H1 (cell line): ENCODE measurements at regions not wholly inside any gene's neighbourhood (a gene's known extent, or its start where the extent isn't known, plus 50 kb on each side); places are given as distances from the start of the nearest gene placed in this dataset.
A peak's percentile ranks its signal among the peaks of the same experiment; 100 is the strongest.

ENCODE experiments used
- CTCF ChIA-PET: fragments of 300-600 bp; sonication (Branson Sonifier 250); formaldehyde crosslinking; loops from one replicate; lab custom pipeline; 2021; ENCODE audit not compliant: partially characterized antibody; lab: Charles Lee
- POLR2A ChIA-PET: fragments of 300-600 bp; sonication (Branson Sonifier 250); formaldehyde crosslinking; loops from one replicate; lab custom pipeline; 2021; ENCODE audit warnings: inconsistent platforms; ENCODE audit not compliant: partially characterized antibody; lab: Charles Lee
- DNase-seq, 2 experiments: peaks; one replicate each; pipeline versions ENCODE4 v3.0.0 to v3.0.0-alpha.2; 2010 to 2022; ENCODE audit warnings: low spot score in 2 of 2, low read depth in 1 of 2, mixed read lengths in 1 of 2
- FAIRE-seq: peaks from 2 replicates; lab custom pipeline; 2011; peaks lifted over from hg19 to GRCh38; lab: Jason Lieb, UNC
- H2AFZ ChIP-seq: 2 replicates; pipeline ENCODE4 v1.8.1; 2012; ENCODE audit warnings: low read length, inconsistent platforms
- H2AK5ac ChIP-seq: 2 replicates; pipeline ENCODE4 v1.6.1; 2013; ENCODE audit warnings: low read depth, low read length
- H2BK120ac ChIP-seq: replicated peaks from 2 replicates; pipeline ENCODE3; 2013; ENCODE audit warnings: low read depth, low read length, inconsistent platforms
- H2BK12ac ChIP-seq: 2 replicates; pipeline ENCODE4 v1.6.1; 2013; ENCODE audit warnings: low read depth, low read length
- H2BK15ac ChIP-seq: 2 replicates; pipeline ENCODE4 v1.6.1; 2013; ENCODE audit warnings: low read length
- H2BK20ac ChIP-seq: 2 replicates; pipeline ENCODE4 v1.6.1; 2013; ENCODE audit warnings: low read length
- H2BK5ac ChIP-seq: 2 replicates; pipeline ENCODE4 v1.6.1; 2013; ENCODE audit warnings: low read depth, low read length
- H3K14ac ChIP-seq: 2 replicates; pipeline ENCODE4 v1.6.1; 2013; ENCODE audit warnings: inconsistent platforms; ENCODE audit not compliant: insufficient read length
- H3K18ac ChIP-seq: 2 replicates; pipeline ENCODE4 v1.6.1; 2013; ENCODE audit warnings: low read length; ENCODE audit errors: extremely low read depth
- H3K23ac ChIP-seq: 2 replicates; pipeline ENCODE4 v1.6.1; 2013; ENCODE audit warnings: inconsistent platforms; ENCODE audit not compliant: insufficient read length
- H3K23me2 ChIP-seq: 2 replicates; pipeline ENCODE4 v1.6.1; 2013; ENCODE audit warnings: low read depth, low read length
- H3K27ac ChIP-seq: 2 replicates; pipeline ENCODE4 v1.6.1; 2011; ENCODE audit warnings: low read depth, low read length, inconsistent platforms
- H3K27me3 ChIP-seq, 4 experiments: replicated peaks in 1 of 4; 1 replicate in 1 of 4; 2 replicates in 3 of 4; pipeline versions ENCODE4 v1.6.1 to v1.8.1; 2011 to 2013; ENCODE audit warnings: low read length in 3 of 4, mild to moderate bottlenecking in 3 of 4, inconsistent platforms in 2 of 4, mixed read lengths in 2 of 4, moderate library complexity in 1 of 4; ENCODE audit not compliant: control insufficient read depth in 3 of 4, insufficient read depth in 3 of 4; ENCODE audit errors: extremely low read depth in 1 of 4
- H3K36me3 ChIP-seq, 4 experiments: 2 replicates each; pipeline versions ENCODE4 v1.6.1 to v1.8.1; 2011 to 2013; ENCODE audit warnings: mild to moderate bottlenecking in 4 of 4, low read length in 3 of 4, moderate library complexity in 2 of 4, control low read depth in 1 of 4, inconsistent platforms in 1 of 4; ENCODE audit not compliant: insufficient read depth in 4 of 4, control insufficient read depth in 2 of 4
- H3K4ac ChIP-seq: replicated peaks from 2 replicates; pipeline ENCODE3; 2013; ENCODE audit warnings: low read length, low read depth, mixed read lengths, inconsistent platforms; ENCODE audit not compliant: insufficient read length
- H3K4me1 ChIP-seq, 4 experiments: replicated peaks in 1 of 4; 1 replicate in 1 of 4; 2 replicates in 3 of 4; pipeline versions ENCODE4 v1.6.1 to v1.8.1; 2011 to 2013; ENCODE audit warnings: low read length in 3 of 4, inconsistent platforms in 2 of 4, mixed read lengths in 1 of 4; ENCODE audit not compliant: insufficient read depth in 4 of 4, control insufficient read depth in 3 of 4
- H3K4me2 ChIP-seq, 2 experiments: 2 replicates each; pipeline versions ENCODE4 v1.6.1 to v1.8.1; 2011 to 2013; ENCODE audit warnings: low read depth in 2 of 2, low read length in 2 of 2, control low read depth in 1 of 2, inconsistent platforms in 1 of 2, mild to moderate bottlenecking in 1 of 2; ENCODE audit not compliant: insufficient read depth in 1 of 2
- H3K4me3 ChIP-seq, 4 experiments: fragments of 200-600, 300-600 bp in 1 of 4; sonication (generic), shearing (Covaris generic), sonication (Bioruptor Twin) in 1 of 4; 2 replicates each; pipeline versions ENCODE4 v1.5.1 to v1.8.1; 2011 to 2016; ENCODE audit warnings: low read length in 4 of 4, low read depth in 3 of 4, control low read depth in 2 of 4, inconsistent platforms in 2 of 4, mild to moderate bottlenecking in 2 of 4, mixed read lengths in 1 of 4, moderate library complexity in 1 of 4; ENCODE audit not compliant: insufficient read depth in 2 of 4; ENCODE audit errors: extremely low read depth in 1 of 4
- H3K56ac ChIP-seq: replicated peaks from 2 replicates; pipeline ENCODE3; 2013; ENCODE audit warnings: low read depth, mild to moderate bottlenecking, mixed read lengths, low read length, inconsistent platforms; ENCODE audit not compliant: insufficient read length
- H3K79me1 ChIP-seq: 2 replicates; pipeline ENCODE4 v1.6.1; 2013; ENCODE audit warnings: low read depth, low read length, control low read depth
- H3K79me2 ChIP-seq, 2 experiments: 2 replicates each; pipeline versions ENCODE4 v1.6.1 to v1.8.1; 2012 to 2013; ENCODE audit warnings: low read length in 2 of 2, mild to moderate bottlenecking in 2 of 2, inconsistent platforms in 1 of 2; ENCODE audit not compliant: insufficient read depth in 2 of 2, control insufficient read depth in 1 of 2
- H3K9ac ChIP-seq, 4 experiments: replicated peaks in 1 of 4; 1 replicate in 1 of 4; 2 replicates in 3 of 4; pipeline versions ENCODE4 v1.6.1 to v1.8.1; 2011 to 2013; ENCODE audit warnings: low read depth in 3 of 4, low read length in 3 of 4, control low read depth in 2 of 4, mild to moderate bottlenecking in 2 of 4, moderate library complexity in 2 of 4, inconsistent platforms in 1 of 4; ENCODE audit errors: extremely low read depth in 1 of 4
- H3K9me3 ChIP-seq, 2 experiments: 2 replicates each; pipeline versions ENCODE4 v1.6.1 to v1.8.1; 2012 to 2013; ENCODE audit warnings: mild to moderate bottlenecking in 2 of 2, moderate library complexity in 2 of 2, control low read depth in 1 of 2, inconsistent platforms in 1 of 2, low read depth in 1 of 2, low read length in 1 of 2, mixed read lengths in 1 of 2; ENCODE audit not compliant: insufficient read depth in 2 of 2
- H4K20me1 ChIP-seq, 2 experiments: replicated peaks in 1 of 2; 2 replicates each; pipeline versions ENCODE3 to v1.8.1; 2011 to 2013; ENCODE audit warnings: inconsistent platforms in 2 of 2, low read length in 2 of 2, mild to moderate bottlenecking in 1 of 2; ENCODE audit not compliant: insufficient read depth in 2 of 2, control insufficient read depth in 1 of 2
- H4K5ac ChIP-seq: 2 replicates; pipeline ENCODE4 v1.6.1; 2013; ENCODE audit warnings: low read length, low read depth, mixed read lengths, inconsistent platforms; ENCODE audit not compliant: insufficient read length
- H4K8ac ChIP-seq: 2 replicates; pipeline ENCODE4 v1.8.0; 2013; ENCODE audit warnings: mild to moderate bottlenecking, moderate library complexity, low read length, inconsistent platforms; ENCODE audit not compliant: insufficient read depth; ENCODE audit errors: extremely low read depth
- H4K91ac ChIP-seq: replicated peaks from 2 replicates; pipeline ENCODE3; 2013; ENCODE audit warnings: low read length, mixed read lengths, inconsistent platforms; ENCODE audit not compliant: insufficient read length
- ATF3 ChIP-seq: IDR thresholded peaks from 2 replicates; pipeline ENCODE4 v1.6.1; 2011; ENCODE audit warnings: low read depth, mild to moderate bottlenecking, low read length; ENCODE audit not compliant: insufficient read depth
- HDAC2 ChIP-seq, 2 experiments: fragments of 300-600 bp in 1 of 2; sonication (generic) in 1 of 2; IDR thresholded peaks; 2 replicates each; pipeline ENCODE4 v1.6.1; 2011 to 2012; ENCODE audit warnings: low read depth in 2 of 2, low read length in 2 of 2, mild to moderate bottlenecking in 2 of 2, moderate library complexity in 2 of 2, borderline replicate concordance in 1 of 2, inconsistent platforms in 1 of 2
- SIN3A ChIP-seq, 2 experiments: IDR thresholded peaks in 1 of 2; conservative IDR thresholded peaks in 1 of 2; 2 replicates each; pipeline ENCODE4 v1.6.1; 2011 to 2012; ENCODE audit warnings: low read length in 2 of 2, improper control_type of control experiment in 1 of 2, low read depth in 1 of 2, mild to moderate bottlenecking in 1 of 2
- WGBS, 2 experiments: shearing (Covaris generic) in 1 of 2; methylation state at CpG; one replicate each; pipeline versions ENCODE4 v1.1.6 to v1.1.7; 2013 to 2015; ENCODE audit warnings: low lambda C conversion rate in 2 of 2, mixed read lengths in 2 of 2, inconsistent platforms in 1 of 2, low coverage in 1 of 2, missing lambda C conversion rate in 1 of 2; ENCODE audit not compliant: insufficient replicate concordance in 2 of 2, insufficient coverage in 1 of 2, insufficient read length in 1 of 2; ENCODE audit errors: extremely low coverage in 1 of 2, missing lambda C conversion rate in 1 of 2; 5-methylcytosine and 5-hydroxymethylcytosine counted together
- TF ChIP-seq, protein P1 (sequence below): IDR thresholded peaks from 2 replicates; pipeline ENCODE4 v1.6.1; 2011; ENCODE audit warnings: low read length, improper control_type of control experiment
- TF ChIP-seq, protein P2 (sequence below): IDR thresholded peaks from 2 replicates; pipeline ENCODE4 v1.6.1; 2012; ENCODE audit warnings: inconsistent platforms

- Histone ChIP-seq H3K27me3 (no peaks in the 10 kb centered on the region), H4K5ac (no peak overlapping the region), H3K14ac (no peak overlapping the region), H3K4ac (no peak overlapping the region), H3K79me1 (no peaks in the 10 kb centered on the region), H3K9me3 (0 out of 4 replicates have a peak, but pooled peaks cover 0 to 4% of the 10 kb centered on the region in 2 experiments), H3K9ac (no peak overlapping the region), H3K23me2 (no peaks in the 10 kb centered on the region), H3K4me2 (no peak overlapping the region), H4K8ac (no peak overlapping the region), H3K23ac (no peak overlapping the region), H3K4me3 (no peak overlapping the region), H2BK12ac (no peak overlapping the region), H4K20me1 (no peaks in the 10 kb centered on the region), H2AFZ (peak overlapping the region; percentile 44; the same call in 1 of the 2 replicates), H4K91ac (no peak overlapping the region), H3K4me1 (no peaks in the 10 kb centered on the region), H3K36me3 (no peaks in the 10 kb centered on the region), H2BK120ac (no peak overlapping the region), H3K79me2 (no peaks in the 10 kb centered on the region), H3K27ac (no peak overlapping the region), H2BK15ac (no peak overlapping the region), H3K18ac (no peak overlapping the region), H3K56ac (no peak overlapping the region), H2BK20ac (no peak overlapping the region), H2AK5ac (no peak overlapping the region), H2BK5ac (no peak overlapping the region)
- CTCF ChIA-PET, result no interaction called here
- 74% methylated on average over 1 of the region's 1 CpG; no CpG with 5 or more reads in 1 of the 2 experiments for WGBS, 2 experiments
- POLR2A ChIA-PET, result no interaction called here
- DNase-seq (no peak), FAIRE-seq (no peak)
- TF ChIP-seq, protein P1, sequence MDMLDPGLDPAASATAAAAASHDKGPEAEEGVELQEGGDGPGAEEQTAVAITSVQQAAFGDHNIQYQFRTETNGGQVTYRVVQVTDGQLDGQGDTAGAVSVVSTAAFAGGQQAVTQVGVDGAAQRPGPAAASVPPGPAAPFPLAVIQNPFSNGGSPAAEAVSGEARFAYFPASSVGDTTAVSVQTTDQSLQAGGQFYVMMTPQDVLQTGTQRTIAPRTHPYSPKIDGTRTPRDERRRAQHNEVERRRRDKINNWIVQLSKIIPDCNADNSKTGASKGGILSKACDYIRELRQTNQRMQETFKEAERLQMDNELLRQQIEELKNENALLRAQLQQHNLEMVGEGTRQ, result no peak
- TF ChIP-seq ATF3 (no peak), HDAC2 (IDR thresholded peaks at IDR 0.05; ENCODE audit: borderline replicate concordance in 1 of 2, low read depth in 2 of 2, low read length in 2 of 2) (no peak), SIN3A (conservative IDR thresholded peaks at IDR 0.05 in 1 of 2, IDR thresholded peaks at IDR 0.05 in 1 of 2; ENCODE audit: low read depth in 1 of 2, low read length in 2 of 2) (no peak)
- TF ChIP-seq, protein P2, sequence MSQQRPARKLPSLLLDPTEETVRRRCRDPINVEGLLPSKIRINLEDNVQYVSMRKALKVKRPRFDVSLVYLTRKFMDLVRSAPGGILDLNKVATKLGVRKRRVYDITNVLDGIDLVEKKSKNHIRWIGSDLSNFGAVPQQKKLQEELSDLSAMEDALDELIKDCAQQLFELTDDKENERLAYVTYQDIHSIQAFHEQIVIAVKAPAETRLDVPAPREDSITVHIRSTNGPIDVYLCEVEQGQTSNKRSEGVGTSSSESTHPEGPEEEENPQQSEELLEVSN, result no peak
Measured at GRCh38 chr4:19151684-19152083, 1100.0 kb upstream of the SLIT2 start.
